Fibroblast of the aortic adventitia (primary cell): ENCODE measurements at regions not wholly inside any gene's neighbourhood (a gene's known extent, or its start where the extent isn't known, plus 50 kb on each side); places are given as distances from the start of the nearest gene placed in this dataset.

Source experiments
- DNase-seq: peaks from one replicate; pipeline ENCODE4 v3.0.0-alpha.2; 2010; ENCODE audit warnings: low read depth
- H3K4me3 ChIP-seq: 2 replicates; pipeline ENCODE4 v1.5.1; 2011; ENCODE audit warnings: low read depth, mild to moderate bottlenecking, control low read depth, low read length, moderate library complexity
- TF ChIP-seq, protein P1 (sequence below): IDR thresholded peaks from 2 replicates; pipeline ENCODE4 v1.5.1; 2011; ENCODE audit warnings: mild to moderate bottlenecking, low read length, control low read depth, inconsistent platforms; ENCODE audit not compliant: insufficient read depth

DNA sequence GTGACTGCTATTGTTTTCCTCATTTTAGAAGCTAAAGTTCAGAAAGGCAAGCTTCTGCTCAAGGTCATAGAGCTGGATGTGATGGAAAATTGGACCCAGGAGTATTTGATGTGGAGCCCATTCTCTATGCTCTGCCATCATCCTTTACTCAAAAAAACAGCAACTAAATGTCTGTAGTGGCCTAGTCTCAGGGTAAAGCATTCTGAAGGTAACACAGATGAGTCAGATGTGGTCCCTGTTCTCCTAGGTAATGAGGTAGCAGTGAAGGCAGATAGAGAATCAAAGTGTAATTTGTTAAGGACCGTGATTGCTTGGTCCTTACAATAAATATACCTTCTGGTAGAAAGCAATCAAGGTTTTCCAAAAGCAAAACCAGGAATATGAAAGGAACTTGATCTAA is 84.4 kb upstream of the SPON1 start:
- TF ChIP-seq, protein P1, sequence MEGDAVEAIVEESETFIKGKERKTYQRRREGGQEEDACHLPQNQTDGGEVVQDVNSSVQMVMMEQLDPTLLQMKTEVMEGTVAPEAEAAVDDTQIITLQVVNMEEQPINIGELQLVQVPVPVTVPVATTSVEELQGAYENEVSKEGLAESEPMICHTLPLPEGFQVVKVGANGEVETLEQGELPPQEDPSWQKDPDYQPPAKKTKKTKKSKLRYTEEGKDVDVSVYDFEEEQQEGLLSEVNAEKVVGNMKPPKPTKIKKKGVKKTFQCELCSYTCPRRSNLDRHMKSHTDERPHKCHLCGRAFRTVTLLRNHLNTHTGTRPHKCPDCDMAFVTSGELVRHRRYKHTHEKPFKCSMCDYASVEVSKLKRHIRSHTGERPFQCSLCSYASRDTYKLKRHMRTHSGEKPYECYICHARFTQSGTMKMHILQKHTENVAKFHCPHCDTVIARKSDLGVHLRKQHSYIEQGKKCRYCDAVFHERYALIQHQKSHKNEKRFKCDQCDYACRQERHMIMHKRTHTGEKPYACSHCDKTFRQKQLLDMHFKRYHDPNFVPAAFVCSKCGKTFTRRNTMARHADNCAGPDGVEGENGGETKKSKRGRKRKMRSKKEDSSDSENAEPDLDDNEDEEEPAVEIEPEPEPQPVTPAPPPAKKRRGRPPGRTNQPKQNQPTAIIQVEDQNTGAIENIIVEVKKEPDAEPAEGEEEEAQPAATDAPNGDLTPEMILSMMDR: no peak
- DNase-seq: no peak
- H3K4me3 ChIP-seq: no peak overlapping the region

DNA sequence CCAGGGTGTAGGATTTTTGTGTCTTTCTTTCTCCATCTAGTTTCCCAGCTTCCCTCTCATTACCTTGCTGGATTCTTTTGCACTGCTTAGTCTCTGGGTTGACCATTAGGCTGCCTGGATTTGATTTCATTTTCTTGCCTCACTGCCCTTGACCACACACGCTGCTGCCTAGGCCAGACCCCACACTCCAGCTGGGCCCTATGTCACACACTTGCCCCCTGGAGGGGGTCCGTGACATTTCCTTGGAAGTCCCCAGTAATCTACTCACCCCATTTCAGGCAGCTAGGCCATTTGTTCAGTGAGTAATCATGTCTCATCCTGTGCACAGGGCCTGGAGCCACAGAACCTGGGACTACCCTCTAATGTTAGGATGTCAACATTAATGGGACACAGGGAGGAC is 81.9 kb upstream of the SPON1 start:
- DNase-seq: no peak
- no peak overlapping the region for H3K4me3 ChIP-seq
- TF ChIP-seq, protein P1: no peak

DNA sequence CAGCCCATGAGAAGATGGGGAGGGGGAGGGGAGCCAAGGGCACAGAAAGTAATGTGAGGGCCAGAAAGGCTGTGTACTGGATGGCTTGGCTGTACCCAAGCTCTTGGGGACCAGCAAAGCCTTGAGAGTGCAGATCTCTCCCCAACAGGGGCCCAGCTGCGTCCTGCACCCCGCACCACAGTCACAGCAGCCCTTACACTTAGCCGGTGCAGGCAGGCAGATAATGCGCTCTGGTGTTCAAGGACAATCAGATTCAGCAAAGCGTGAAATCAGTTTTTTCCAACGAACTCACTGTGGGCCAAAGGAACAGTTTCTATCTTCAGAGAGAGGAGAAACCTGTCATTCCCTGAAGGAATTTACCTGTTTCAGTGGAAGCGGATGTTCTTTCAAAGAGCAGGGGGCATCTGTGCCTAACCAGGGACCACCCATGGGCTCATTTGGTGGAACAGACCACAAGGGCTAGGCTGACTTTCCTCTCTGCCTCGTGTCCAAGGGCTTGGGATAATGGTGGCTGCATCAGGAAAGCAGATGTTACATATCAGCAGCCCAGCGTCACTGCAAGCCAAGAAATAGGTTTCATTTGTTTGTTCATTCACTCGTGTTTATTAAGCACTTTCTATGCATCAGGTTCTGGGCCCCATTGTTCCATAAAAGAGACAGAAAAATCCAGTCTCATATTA is 81.2 kb upstream of the SPON1 start:
- H3K4me3 ChIP-seq: no peak overlapping the region
- TF ChIP-seq, protein P1: no peak
- no peak for DNase-seq

DNA sequence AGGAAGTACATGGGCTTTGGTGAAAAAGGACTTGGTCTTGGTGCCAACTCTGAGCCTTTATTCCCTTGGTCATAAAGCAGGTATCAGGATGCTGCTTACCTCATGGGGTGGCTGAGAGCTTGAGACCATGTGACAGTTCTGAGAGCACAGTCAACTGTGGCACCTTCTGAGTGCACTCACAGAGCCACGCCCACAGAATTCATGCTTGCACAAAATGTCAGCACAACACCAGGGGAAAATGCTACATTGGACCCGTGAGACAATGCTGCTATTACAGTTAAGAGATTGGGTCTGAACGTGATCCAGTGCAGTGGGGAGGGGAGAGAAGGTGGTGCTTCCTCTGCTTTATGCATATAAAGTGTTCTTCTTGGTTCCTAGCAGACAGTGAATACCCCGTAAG is 79.5 kb upstream of the SPON1 start:
- DNase-seq: no peak
- TF ChIP-seq, protein P1: no peak
- no peak overlapping the region for H3K4me3 ChIP-seq

DNA sequence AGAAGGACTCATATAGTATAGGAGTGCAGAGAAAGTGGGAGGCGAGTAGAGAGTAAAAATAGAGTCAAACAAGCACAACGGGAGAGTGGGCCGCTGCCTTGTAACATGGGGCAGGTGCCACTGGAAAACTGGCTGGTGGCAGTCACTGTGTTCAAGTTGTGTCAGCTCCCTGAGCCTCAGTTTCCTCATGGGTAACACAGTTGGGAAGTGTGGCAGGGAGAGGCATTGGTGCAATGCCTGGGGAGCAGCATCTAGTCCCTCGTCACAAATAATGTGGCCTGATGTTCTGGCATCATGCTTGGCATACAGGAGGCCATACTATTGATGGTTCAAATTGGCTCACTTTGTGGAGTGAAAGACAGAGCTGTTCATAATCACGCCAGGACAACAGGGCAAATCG is 78.9 kb upstream of the SPON1 start:
- TF ChIP-seq, protein P1: no peak
- no peak for DNase-seq
- no peak overlapping the region for H3K4me3 ChIP-seq

DNA sequence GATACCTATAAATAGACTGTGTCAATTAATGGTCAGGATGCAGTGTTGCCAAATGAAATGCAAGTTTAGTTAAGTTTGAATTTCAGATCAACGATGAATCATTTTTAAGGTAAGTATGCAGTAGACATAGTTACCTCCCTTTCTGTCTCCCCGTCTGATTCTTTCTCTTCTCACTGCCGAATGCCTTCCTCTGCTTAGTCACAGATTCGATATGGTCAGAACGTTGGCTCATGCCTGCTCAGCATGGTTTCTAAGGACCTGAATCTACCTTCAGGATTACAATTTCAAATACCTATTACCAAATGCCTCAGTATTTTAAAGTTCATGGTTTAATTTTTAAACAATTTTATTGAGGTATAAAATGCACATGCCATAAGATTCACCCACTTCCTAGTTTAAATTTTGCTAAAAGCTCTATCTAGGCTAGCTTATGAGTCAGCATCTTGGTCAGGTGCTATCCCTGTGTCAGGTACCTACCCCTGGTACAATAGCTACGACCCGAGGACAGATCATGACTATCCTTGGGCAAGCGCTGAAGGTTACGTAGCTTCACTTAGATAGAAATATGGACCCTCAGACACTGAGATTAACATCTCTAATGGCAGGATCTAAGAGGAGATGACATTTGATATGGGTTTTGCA is 78.2 kb upstream of the SPON1 start:
- DNase-seq: no peak
- no peak overlapping the region for H3K4me3 ChIP-seq
- TF ChIP-seq, protein P1: no peak

DNA sequence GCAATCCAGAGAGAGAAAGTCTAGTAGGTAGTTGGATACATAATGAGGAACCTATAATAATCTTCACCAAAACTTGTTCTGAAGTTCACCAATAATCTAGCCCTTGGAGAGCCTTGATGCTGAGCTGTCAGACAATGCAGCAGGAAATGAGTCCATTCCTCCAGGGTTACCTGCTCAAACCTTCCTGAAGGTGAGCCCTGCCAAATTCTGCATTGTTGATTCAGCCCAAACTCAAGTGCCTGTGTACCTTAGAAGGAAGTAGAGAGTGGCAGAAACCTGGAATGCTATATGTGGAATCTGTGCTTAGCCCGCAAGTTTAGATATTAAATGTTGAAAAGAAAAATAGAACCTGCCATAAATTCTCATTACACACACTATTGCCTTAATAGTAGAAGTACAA is 77.4 kb upstream of the SPON1 start:
- H3K4me3 ChIP-seq: no peak overlapping the region
- TF ChIP-seq, protein P1: no peak
- no peak for DNase-seq
